Muscle layer of colon (tissue), 2 donors: ENCODE measurements at regions not wholly inside any gene's neighbourhood (a gene's known extent, or its start where the extent isn't known, plus 50 kb on each side); places are given as distances from the start of the nearest gene placed in this dataset.
"Not testable (repeated sequence)": the region's sequence is repeated elsewhere in the genome, so short reads cannot be mapped to it uniquely, and the experiment has no call there.

Experiments used
- H3K27ac ChIP-seq: one replicate; pipeline ENCODE4 v1.7.0; 2013; ENCODE audit warnings: low read depth, mild to moderate bottlenecking, low read length, moderate library complexity
- H3K27me3 ChIP-seq, 2 donors: one replicate each; pipeline ENCODE4 v1.7.0; 2013; ENCODE audit warnings: low read length in 2 of 2, mild to moderate bottlenecking in 2 of 2; ENCODE audit not compliant: insufficient read depth in 2 of 2, control insufficient read depth in 1 of 2
- H3K36me3 ChIP-seq: one replicate; pipeline ENCODE4 v1.7.0; 2013; ENCODE audit warnings: mild to moderate bottlenecking, low read length; ENCODE audit not compliant: insufficient read depth
- H3K4me1 ChIP-seq: one replicate; pipeline ENCODE4 v1.7.0; 2013; ENCODE audit warnings: mild to moderate bottlenecking, low read length; ENCODE audit not compliant: insufficient read depth
- H3K4me3 ChIP-seq, 2 donors: one replicate each; pipeline ENCODE4 v1.7.0; 2013; ENCODE audit warnings: low read length in 2 of 2, low read depth in 1 of 2, mild to moderate bottlenecking in 1 of 2, moderate library complexity in 1 of 2
- H3K9ac ChIP-seq: one replicate; pipeline ENCODE4 v1.7.0; 2013; ENCODE audit warnings: low read length
- H3K9me3 ChIP-seq: one replicate; pipeline ENCODE4 v1.7.0; 2013; ENCODE audit warnings: mild to moderate bottlenecking, low read length
- donor health status: abdominal sarcoma.
- donor health status: Adenocarcinoma of cecum.

DNA sequence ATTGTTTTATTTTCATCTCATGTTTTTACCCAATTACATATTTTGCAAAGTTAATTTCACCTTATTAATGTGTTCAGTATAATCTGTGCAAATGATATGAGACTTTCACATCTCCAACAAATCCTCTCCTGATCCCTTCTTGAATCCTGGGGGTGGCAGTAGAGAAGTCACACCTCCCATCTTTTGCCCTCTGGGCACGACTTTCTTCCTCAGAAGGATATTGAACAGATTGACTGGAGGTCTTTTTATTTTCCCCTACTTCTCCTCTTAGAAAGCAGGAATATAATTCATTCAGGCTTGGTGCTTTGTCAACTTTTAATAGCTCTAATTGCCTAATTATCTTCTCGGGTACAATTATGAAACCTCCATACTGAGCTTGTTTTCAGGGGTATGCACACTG, 1037.1 kb upstream of the NUDT12 start:
- Histone ChIP-seq H3K36me3 (no peaks in the 10 kb centered on the region), H3K27ac (no peak overlapping the region), H3K9me3 (no peaks in the 10 kb centered on the region), H3K4me3 (no peak overlapping the region), H3K27me3 (no peaks in the 10 kb centered on the region), H3K9ac (no peak overlapping the region), H3K4me1 (no peaks in the 10 kb centered on the region)

- Histone ChIP-seq H3K9ac (no peak overlapping the region), H3K27ac (no peak overlapping the region), H3K27me3 (no peaks in the 10 kb centered on the region), H3K36me3 (no peaks in the 10 kb centered on the region), H3K9me3 (no peaks in the 10 kb centered on the region), H3K4me3 (no peak overlapping the region), H3K4me1 (no peaks in the 10 kb centered on the region)
Observed at GRCh38 chr5:104598285-104598684, 1035.7 kb upstream of the NUDT12 start.

- no peaks in the 10 kb centered on the region for H3K36me3 ChIP-seq
- H3K9ac ChIP-seq: no peak overlapping the region
- no peaks in the 10 kb centered on the region for H3K9me3 ChIP-seq
- H3K4me3 ChIP-seq: no peak overlapping the region
- H3K27ac ChIP-seq: no peak overlapping the region
- H3K27me3 ChIP-seq: no peaks in the 10 kb centered on the region
- no peaks in the 10 kb centered on the region for H3K4me1 ChIP-seq
Observed at GRCh38 chr5:104594850-104595249, 1032.3 kb upstream of the NUDT12 start.

DNA sequence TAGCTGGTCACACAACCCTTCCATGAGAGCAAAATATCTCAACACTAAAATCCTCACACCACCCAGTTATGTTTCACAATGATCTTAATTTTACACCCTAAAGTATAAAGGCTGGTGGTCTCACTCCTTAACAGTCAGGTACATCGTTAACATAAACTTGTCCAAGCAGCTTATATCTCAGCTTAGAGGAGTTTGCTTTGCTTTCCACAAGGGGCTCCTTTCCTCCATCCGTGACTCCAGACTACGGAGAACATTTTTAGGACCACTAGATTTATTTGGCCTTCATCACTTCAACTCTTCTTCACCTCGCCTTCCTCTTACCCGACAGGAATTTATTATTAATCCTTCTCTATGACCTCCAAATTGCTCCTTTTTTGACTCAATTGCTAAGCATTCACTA, 1014.1 kb upstream of the NUDT12 start:
- H3K4me1 ChIP-seq: no peaks in the 10 kb centered on the region

GRCh38 chr5:104573949-104574709, 1011.5 kb upstream of the NUDT12 start:
- H3K36me3 ChIP-seq: no peaks in the 10 kb centered on the region
- no peaks in the 10 kb centered on the region for H3K9me3 ChIP-seq
- no peak overlapping the region for H3K27ac ChIP-seq
- no peaks in the 10 kb centered on the region for H3K27me3 ChIP-seq
- no peak overlapping the region for H3K4me3 ChIP-seq
- no peaks in the 10 kb centered on the region for H3K4me1 ChIP-seq
- no peak overlapping the region for H3K9ac ChIP-seq

More for the DNA sequence above, 1014.1 kb upstream of the NUDT12 start:
- Histone ChIP-seq H3K9me3 (no peaks in the 10 kb centered on the region), H3K27ac (no peak overlapping the region), H3K36me3 (no peaks in the 10 kb centered on the region), H3K4me3 (no peak overlapping the region), H3K27me3 (no peaks in the 10 kb centered on the region), H3K9ac (no peak overlapping the region)

DNA sequence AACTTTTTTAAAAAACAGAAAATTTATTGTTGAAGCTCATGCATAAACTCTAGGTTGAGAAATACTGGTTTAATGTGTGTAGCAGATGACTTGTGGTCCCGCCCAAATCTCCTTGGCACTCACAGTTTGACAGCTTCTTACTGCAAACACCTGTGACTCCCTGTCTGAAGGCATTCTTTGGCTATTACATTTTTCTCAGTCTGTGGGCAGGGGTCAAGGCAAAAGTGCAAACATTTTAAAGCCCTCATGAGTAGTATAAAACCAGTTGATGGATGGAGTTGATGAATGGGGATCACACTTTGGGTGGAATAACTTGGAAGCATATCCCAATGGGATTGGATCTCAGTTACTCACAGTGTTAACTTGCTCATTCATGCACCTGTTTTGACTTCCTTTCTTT, 1007.0 kb upstream of the NUDT12 start:
- no peaks in the 10 kb centered on the region for H3K9me3 ChIP-seq
- H3K36me3 ChIP-seq: no peaks in the 10 kb centered on the region
- H3K4me3 ChIP-seq: no peak overlapping the region
- no peaks in the 10 kb centered on the region for H3K27me3 ChIP-seq
- no peak overlapping the region for H3K27ac ChIP-seq
- H3K9ac ChIP-seq: no peak overlapping the region
- H3K4me1 ChIP-seq: no peaks in the 10 kb centered on the region

DNA sequence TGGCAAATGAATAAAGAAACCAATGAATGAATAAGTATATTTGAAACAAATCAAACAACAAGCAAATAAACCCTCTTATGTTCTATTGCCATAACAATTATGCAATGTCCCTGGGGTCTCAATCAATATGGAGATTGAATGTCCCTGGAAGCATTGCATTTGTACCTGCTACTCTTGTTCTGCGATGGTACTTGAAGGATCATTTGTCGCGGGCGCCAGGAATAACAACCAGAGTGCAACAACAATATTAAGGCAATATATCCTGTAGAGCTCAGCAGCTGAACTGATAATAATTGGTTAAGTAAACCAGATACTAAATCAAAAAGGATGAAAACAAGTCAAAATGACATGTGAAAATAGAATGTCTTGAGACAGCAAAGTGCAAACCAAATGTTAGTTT, 1001.9 kb upstream of the NUDT12 start:
- no peak overlapping the region for H3K9ac ChIP-seq
- no peaks in the 10 kb centered on the region for H3K36me3 ChIP-seq
- no peak overlapping the region for H3K27ac ChIP-seq
- H3K27me3 ChIP-seq: no peaks in the 10 kb centered on the region
- no peaks in the 10 kb centered on the region for H3K4me1 ChIP-seq
- no peak overlapping the region for H3K4me3 ChIP-seq
- no peaks in the 10 kb centered on the region for H3K9me3 ChIP-seq

DNA sequence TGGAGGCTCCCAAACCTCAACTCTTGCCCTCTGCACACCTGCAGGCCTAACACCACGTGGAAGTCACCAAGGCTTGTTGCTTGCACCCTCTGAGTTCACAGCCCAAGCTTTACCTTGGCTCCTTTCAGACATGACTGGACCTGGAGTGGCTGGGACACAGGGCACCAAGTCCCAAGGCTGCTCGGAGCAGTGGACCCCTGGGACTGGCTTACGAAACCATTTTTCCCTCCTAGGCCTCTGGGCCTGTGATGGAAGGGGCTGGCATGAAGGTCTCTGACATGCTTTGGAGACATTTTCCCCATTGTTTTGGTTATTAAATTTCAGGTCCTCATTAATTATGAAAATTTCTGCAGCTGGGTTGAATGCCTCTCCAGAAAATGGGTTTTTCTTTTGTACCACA, 994.4 kb upstream of the NUDT12 start:
- H3K36me3 ChIP-seq: no peaks in the 10 kb centered on the region
- H3K4me1 ChIP-seq: no peaks in the 10 kb centered on the region
- H3K4me3 ChIP-seq: no peak overlapping the region
- no peaks in the 10 kb centered on the region for H3K9me3 ChIP-seq
- H3K27me3 ChIP-seq: no peaks in the 10 kb centered on the region
- H3K27ac ChIP-seq: no peak overlapping the region
- no peak overlapping the region for H3K9ac ChIP-seq

DNA sequence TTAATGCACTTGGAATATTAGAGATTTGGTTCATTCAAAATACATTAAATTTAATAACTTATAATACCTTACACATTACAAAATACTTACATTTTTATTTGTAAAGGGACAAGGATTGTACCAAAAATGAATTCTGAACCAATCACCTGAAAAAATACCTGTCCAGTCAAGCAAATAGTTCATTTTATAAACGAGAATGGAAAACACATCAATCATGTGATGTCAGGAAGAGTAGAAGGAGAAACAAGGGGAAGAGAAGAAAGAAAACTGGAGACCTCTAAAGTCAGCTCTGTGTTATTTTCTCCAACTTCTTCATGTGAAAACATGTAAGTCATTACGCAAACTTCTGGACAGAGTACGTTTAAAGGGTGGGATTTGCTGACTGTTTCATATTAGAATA, 989.0 kb upstream of the NUDT12 start:
- Histone ChIP-seq H3K36me3 (no peaks in the 10 kb centered on the region), H3K27me3 (no peaks in the 10 kb centered on the region), H3K4me1 (no peaks in the 10 kb centered on the region), H3K9me3 (no peaks in the 10 kb centered on the region), H3K27ac (no peak overlapping the region), H3K4me3 (no peak overlapping the region), H3K9ac (no peak overlapping the region)

- not testable (repeated sequence) for H3K4me1 ChIP-seq, H3K9me3 ChIP-seq, H3K9ac ChIP-seq, H3K27me3 ChIP-seq, H3K27ac ChIP-seq, H3K4me3 ChIP-seq, H3K36me3 ChIP-seq
Observed at GRCh38 chr5:104546871-104547270, 984.3 kb upstream of the NUDT12 start.

DNA sequence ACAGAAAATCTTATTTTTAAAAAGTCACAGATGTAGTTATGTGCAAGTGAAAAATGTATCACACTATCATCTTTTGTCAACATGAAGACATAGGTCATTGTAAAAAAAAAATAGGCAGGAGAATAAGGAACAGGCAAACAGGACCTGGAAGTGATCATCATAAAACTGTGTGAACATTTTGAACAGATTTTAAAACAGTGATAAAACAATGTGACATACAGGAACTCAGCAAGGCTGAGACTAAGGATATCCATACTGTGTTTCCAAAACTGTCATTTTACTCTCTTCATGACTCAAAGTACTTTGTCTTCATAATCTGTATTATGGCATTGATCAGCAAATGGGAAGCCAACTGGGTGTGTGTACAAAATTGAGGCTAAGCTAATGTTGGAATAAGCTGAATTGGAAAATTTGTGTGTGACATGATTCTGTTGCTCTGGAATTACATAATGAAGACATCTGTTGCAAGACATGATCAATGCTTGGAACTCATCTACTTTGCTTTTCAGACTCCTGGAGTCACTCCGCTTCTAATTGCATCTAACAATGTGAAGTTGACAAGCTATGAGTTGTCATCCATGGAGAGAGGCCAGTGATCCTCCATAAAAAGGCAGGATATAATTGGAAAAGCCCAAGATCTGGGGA, 978.7 kb upstream of the NUDT12 start:
- Histone ChIP-seq H3K4me3 (no peak overlapping the region), H3K36me3 (no peaks in the 10 kb centered on the region), H3K27me3 (no peaks in the 10 kb centered on the region), H3K27ac (peak overlapping the region; percentile 57), H3K9ac (no peak overlapping the region), H3K4me1 (peaks cover 17% of the 10 kb centered on the region), H3K9me3 (no peaks in the 10 kb centered on the region)

- Histone ChIP-seq H3K27ac (peak overlapping the region; percentile 57), H3K4me3 (no peak overlapping the region), H3K9ac (no peak overlapping the region), H3K27me3 (no peaks in the 10 kb centered on the region), H3K4me1 (peaks cover 22% of the 10 kb centered on the region), H3K36me3 (no peaks in the 10 kb centered on the region), H3K9me3 (no peaks in the 10 kb centered on the region)
Observed at GRCh38 chr5:104540448-104540847, 977.9 kb upstream of the NUDT12 start.
